Transverse colon (tissue), 4 donors: ENCODE measurements at regions not wholly inside any gene's neighbourhood (a gene's known extent, or its start where the extent isn't known, plus 50 kb on each side); places are given as distances from the start of the nearest gene placed in this dataset.

Experiments
- DNase-seq: peaks from one replicate; pipeline ENCODE4 v3.0.0-alpha.2; 2019
- H3K27ac ChIP-seq, 4 donors: fragments of 200-600 bp; sonication (generic); 2 replicates each; pipeline ENCODE4 v1.5.1; 2016 to 2018; ENCODE audit warnings: inconsistent platforms in 4 of 4
- H3K27me3 ChIP-seq: fragments of 200-600 bp; sonication (generic); 2 replicates; pipeline ENCODE4 v1.5.1; 2017; ENCODE audit warnings: inconsistent platforms
- H3K36me3 ChIP-seq, 4 donors: fragments of 200-600 bp; sonication (generic); 2 replicates each; pipeline ENCODE4 v1.5.1; 2017 to 2019; ENCODE audit warnings: inconsistent platforms in 4 of 4
- H3K4me1 ChIP-seq, 4 donors: fragments of 200-600 bp; sonication (generic); 2 replicates each; pipeline ENCODE4 v1.5.1; 2017 to 2020; ENCODE audit warnings: inconsistent platforms in 4 of 4
- H3K4me3 ChIP-seq, 4 donors: fragments of 200-600 bp; sonication (generic); 1 replicate in 1 of 4; 2 replicates in 3 of 4; pipeline versions ENCODE4 v1.5.1 to v1.6.1; 2017 to 2019; ENCODE audit warnings: inconsistent platforms in 4 of 4
- H3K9me3 ChIP-seq, 2 donors: fragments of 200-600 bp; sonication (generic); 2 replicates each; pipeline ENCODE4 v1.5.1; 2017 to 2019; ENCODE audit warnings: inconsistent platforms in 2 of 2
- EP300 ChIP-seq: sonication (generic); formaldehyde crosslinking; IDR thresholded peaks from one replicate; pipeline ENCODE4 v1.6.1; 2017; ENCODE audit warnings: antibody characterized with exemption, low read depth
- POLR2A ChIP-seq: fragments of 450-650 bp; IDR thresholded peaks from one replicate; pipeline ENCODE4 v1.6.1; 2016; ENCODE audit warnings: antibody characterized with exemption, mild to moderate bottlenecking, moderate library complexity
- POLR2AphosphoS5 ChIP-seq, 3 donors: sonication (generic); formaldehyde crosslinking; IDR thresholded peaks; one replicate each; pipeline ENCODE4 v1.6.1; 2016; ENCODE audit warnings: antibody characterized with exemption in 3 of 3
- WGBS, 2 donors: methylation state at CpG; one replicate each; pipeline ENCODE4 v1.1.5; 2018; ENCODE audit warnings: low coverage in 1 of 2; 5-methylcytosine and 5-hydroxymethylcytosine counted together
- in situ Hi-C, 4 donors: fragments of 200-750 bp; cut with MboI; loops; one replicate each; pipeline versions ENCODE4 v1.15.0 to v1.15.1; 2017; ENCODE audit warnings: low sequenced_read_pairs in 3 of 4, low pct_ligation_motif_present in 1 of 4, low pct_unique_long_range_greater_than_20kb in 1 of 4
- intact Hi-C: fragments of 100-400 bp; cut with DNase I; formaldehyde crosslinking; loops from one replicate; pipeline ENCODE4 v1.15.1; 2023; ENCODE audit warnings: low total_unique reads
- TF ChIP-seq, protein P1 (sequence below), 5 experiments: fragments of 200-600 bp in 3 of 5; fragments of 450-650 bp in 2 of 5; sonication (generic) in 3 of 5; IDR thresholded peaks; 1 replicate in 2 of 5; 2 replicates in 3 of 5; pipeline ENCODE4 v1.5.1; 2016 to 2017; ENCODE audit warnings: antibody characterized with exemption in 5 of 5, inconsistent platforms in 3 of 5, mild to moderate bottlenecking in 2 of 5, moderate library complexity in 1 of 5

DNA sequence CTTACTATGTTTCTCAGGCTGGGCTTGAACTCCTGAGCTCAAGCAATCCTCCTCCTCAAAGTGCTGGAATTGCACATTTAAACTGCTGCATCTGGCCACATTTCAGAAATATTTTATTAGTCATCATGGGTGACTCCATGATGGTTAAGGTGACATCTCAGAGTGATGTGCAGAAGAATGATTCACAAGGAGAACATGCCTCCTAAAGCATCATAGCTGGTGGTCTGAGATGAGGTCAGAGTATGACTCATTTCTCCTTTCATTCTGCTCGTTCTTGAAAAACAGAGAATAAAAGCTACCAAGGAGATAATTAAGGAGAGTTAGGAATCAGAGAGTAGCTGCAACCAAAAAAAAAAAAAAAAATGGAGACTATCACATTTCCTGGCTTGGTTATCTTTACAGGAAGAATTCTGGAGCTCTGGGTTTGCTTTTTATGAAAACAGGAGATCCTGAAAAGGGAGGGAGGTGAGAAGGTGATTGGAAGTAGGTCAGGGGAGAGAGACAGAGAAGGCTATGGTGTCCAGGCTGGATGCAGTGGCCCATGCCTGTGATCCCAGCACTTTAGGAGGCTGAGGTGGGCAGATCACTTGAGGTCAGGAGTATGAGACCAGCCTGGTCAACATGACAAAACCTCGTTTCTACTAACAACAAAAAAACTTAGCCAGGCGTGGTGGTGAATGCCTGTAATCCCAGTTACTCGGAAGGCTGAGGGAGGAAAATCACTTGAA, 1011.6 kb downstream of the NLGN4Y start:
- Histone ChIP-seq H3K36me3 (no peaks in the 10 kb centered on the region), H3K4me1 (no peaks in the 10 kb centered on the region), H3K27me3 (no peaks in the 10 kb centered on the region), H3K9me3 (no peaks in the 10 kb centered on the region), H3K27ac (no peak overlapping the region), H3K4me3 (no peak overlapping the region)
- intact Hi-C loops = no loop called here
- in situ Hi-C loops = no loop called here
- DNase-seq = no peak
- TF ChIP-seq EP300 (no peak), POLR2AphosphoS5 (IDR thresholded peaks at IDR 0.05) (no peak), POLR2A (no peak)
- TF ChIP-seq, protein P1, sequence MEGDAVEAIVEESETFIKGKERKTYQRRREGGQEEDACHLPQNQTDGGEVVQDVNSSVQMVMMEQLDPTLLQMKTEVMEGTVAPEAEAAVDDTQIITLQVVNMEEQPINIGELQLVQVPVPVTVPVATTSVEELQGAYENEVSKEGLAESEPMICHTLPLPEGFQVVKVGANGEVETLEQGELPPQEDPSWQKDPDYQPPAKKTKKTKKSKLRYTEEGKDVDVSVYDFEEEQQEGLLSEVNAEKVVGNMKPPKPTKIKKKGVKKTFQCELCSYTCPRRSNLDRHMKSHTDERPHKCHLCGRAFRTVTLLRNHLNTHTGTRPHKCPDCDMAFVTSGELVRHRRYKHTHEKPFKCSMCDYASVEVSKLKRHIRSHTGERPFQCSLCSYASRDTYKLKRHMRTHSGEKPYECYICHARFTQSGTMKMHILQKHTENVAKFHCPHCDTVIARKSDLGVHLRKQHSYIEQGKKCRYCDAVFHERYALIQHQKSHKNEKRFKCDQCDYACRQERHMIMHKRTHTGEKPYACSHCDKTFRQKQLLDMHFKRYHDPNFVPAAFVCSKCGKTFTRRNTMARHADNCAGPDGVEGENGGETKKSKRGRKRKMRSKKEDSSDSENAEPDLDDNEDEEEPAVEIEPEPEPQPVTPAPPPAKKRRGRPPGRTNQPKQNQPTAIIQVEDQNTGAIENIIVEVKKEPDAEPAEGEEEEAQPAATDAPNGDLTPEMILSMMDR (IDR thresholded peaks at IDR 0.05) = no peak
- no CpG with 5 or more reads among the region's 4 CpGs for WGBS, 2 donors

DNA sequence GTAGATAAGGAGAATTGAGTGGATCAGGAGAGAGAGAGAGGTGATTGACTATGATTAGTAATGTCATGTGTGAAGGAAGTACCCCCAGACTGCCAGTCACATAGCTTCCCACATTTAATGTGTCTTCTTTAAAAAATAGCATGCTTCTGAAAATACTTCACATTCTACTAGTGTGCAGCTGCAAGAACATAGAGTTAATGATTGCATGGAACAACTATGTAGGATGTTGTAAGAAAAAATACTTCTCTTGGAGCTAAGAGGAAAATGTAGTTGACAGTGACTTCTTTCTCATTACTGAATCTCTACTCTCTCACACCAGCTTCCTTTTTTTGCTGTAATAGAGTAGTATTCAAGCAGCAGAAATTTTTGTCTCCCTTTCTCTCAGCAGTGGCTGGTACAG, 1016.2 kb downstream of the NLGN4Y start:
- Histone ChIP-seq H3K27me3 (no peaks in the 10 kb centered on the region), H3K36me3 (no peaks in the 10 kb centered on the region), H3K4me3 (no peak overlapping the region), H3K9me3 (no peaks in the 10 kb centered on the region), H3K27ac (no peak overlapping the region), H3K4me1 (no peaks in the 10 kb centered on the region)
- in situ Hi-C loops (no loop called here), intact Hi-C loops (no loop called here)
- DNase-seq = no peak
- TF ChIP-seq POLR2AphosphoS5 (IDR thresholded peaks at IDR 0.05) (no peak), POLR2A (no peak), EP300 (no peak)
- TF ChIP-seq, protein P1 (IDR thresholded peaks at IDR 0.05) = no peak

DNA sequence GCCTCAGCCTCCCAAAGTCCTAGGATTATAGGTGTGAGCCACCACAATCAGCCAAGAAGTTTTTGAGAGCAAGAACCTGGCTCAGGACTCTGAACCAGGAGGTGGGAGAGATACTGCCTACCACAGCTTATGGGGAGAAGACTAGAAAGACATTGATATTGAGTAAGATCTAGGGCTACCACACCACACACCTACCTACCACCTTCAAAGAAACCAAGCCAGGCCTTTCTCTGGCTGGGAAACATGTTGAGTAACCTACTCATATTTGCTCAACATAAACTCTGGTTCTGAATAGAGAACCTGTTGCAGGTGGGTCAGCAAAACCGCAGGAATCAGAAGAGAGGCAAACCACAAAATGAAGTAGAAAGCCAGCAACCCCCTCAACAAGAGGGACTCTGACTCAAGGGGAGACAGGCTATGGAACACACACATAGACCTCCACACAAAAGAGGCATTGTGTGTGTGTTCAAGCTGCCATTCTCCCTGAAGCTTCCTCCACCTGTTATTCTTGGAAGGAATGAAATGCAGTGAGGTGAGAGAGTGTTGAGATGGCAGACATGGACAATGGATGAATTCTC, 1021.9 kb downstream of the NLGN4Y start:
- TF ChIP-seq EP300 = no peak
- TF ChIP-seq POLR2A = no peak
- TF ChIP-seq, protein P1 (IDR thresholded peaks at IDR 0.05) = no peak
- no peak for TF ChIP-seq POLR2AphosphoS5 (IDR thresholded peaks at IDR 0.05)
- H3K9me3 ChIP-seq = no peaks in the 10 kb centered on the region
- no CpG with 5 or more reads among the region's 1 CpG for WGBS, 2 donors
- intact Hi-C loops = no loop called here
- no peaks in the 10 kb centered on the region for H3K36me3 ChIP-seq
- H3K4me3 ChIP-seq = no peak overlapping the region
- no peak overlapping the region for H3K27ac ChIP-seq
- no peaks in the 10 kb centered on the region for H3K27me3 ChIP-seq
- in situ Hi-C loops = no loop called here
- DNase-seq = no peak
- no peaks in the 10 kb centered on the region for H3K4me1 ChIP-seq

DNA sequence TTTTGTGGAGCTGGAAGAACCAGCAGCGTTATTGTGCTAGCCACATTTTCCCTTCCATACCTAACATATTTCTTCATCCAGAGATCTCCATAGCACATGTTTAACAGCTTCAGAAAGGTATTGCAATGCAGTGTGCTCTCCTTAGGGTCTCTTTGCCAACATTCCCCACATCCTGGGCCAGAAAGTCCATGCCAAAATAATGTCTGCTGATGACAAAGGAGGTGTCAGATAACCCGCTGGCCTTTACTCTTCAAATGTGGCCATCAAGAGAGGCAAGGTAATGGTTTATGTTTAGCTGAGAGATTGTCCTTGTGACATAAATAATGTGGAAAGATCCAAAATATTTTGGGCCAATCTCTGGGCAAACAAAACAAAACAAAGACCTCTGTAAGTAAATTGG, 1027.7 kb downstream of the NLGN4Y start:
- H3K27ac ChIP-seq = no peak overlapping the region
- in situ Hi-C loops (no loop called here), intact Hi-C loops (no loop called here)
- DNase-seq = no peak
- no peaks in the 10 kb centered on the region for H3K36me3 ChIP-seq
- no peaks in the 10 kb centered on the region for H3K4me1 ChIP-seq
- WGBS, 2 donors = no CpG with 5 or more reads among the region's 2 CpGs
- H3K4me3 ChIP-seq = no peak overlapping the region
- TF ChIP-seq POLR2A (no peak), EP300 (no peak), POLR2AphosphoS5 (IDR thresholded peaks at IDR 0.05) (no peak)
- TF ChIP-seq, protein P1 (IDR thresholded peaks at IDR 0.05) = no peak
- H3K27me3 ChIP-seq = no peaks in the 10 kb centered on the region
- H3K9me3 ChIP-seq = no peaks in the 10 kb centered on the region
